ENCODE measurements at regions not wholly inside any gene's neighbourhood (a gene's known extent, or its start where the extent isn't known, plus 50 kb on each side); places are given as distances from the start of the nearest gene placed in this dataset.

DNA sequence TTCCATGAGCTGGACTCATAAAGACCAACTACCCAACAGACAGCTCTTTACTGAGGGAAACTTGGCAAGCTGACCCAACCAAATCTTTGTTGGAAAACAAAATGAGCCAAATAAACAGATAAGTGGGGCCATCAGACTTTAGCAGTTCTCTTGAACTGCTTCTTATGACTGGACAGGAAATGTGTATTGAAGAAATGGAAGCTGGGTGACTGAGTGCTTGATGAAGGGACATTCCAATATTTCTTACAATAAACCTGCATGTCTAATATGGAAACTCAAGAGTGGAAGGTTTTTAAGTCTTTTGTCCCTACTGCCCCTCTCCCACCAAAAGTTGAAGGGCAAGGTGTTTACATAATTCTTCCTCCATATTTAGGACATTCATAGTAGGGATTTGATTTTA, 218.8 kb upstream of the NR4A3 start:
- POLR2A ChIA-PET, result no interaction called here
- CTCF ChIA-PET (ENCODE audit: unreplicated experiment), result no interaction called here
- Histone ChIP-seq H3K4me3 (ENCODE audit: low read depth, low read length, poor library complexity, severe bottlenecking) (no peak overlapping the region), H3K9me2 (ENCODE audit: insufficient read depth, low read length) (no peaks in the 10 kb centered on the region), H3K9me3 (ENCODE audit: low read length) (no peaks in the 10 kb centered on the region), H4K20me1 (ENCODE audit: insufficient read depth, low read length) (no peaks in the 10 kb centered on the region), H3K36me3 (ENCODE audit: insufficient read depth, low read length) (no peaks in the 10 kb centered on the region), H3K79me2 (ENCODE audit: insufficient read depth, low read depth, low read length) (no peaks in the 10 kb centered on the region), H3K4me2 (ENCODE audit: low read length) (no peak overlapping the region), H3K27ac (ENCODE audit: low read depth, low read length, poor library complexity, severe bottlenecking) (no peak overlapping the region), H3K4me1 (ENCODE audit: insufficient read depth, low read length, poor library complexity, severe bottlenecking) (no peaks in the 10 kb centered on the region), H2AFZ (ENCODE audit: low read length) (no peak overlapping the region)
- intact Hi-C loops (cut with micrococcal nuclease; ENCODE audit: unreplicated experiment), result no loop called here
- no peak for DNase-seq (ENCODE audit: low spot score)
- TF ChIP-seq CTCF (conservative IDR thresholded peaks at IDR 0.05; ENCODE audit: low read length), result no peak
- no peak for TF ChIP-seq EZH2phosphoT487 (IDR thresholded peaks at IDR 0.05; ENCODE audit: borderline replicate concordance, low read depth, low read length)
- BruUV-seq (replicated peaks), result no TSS peak

DNA sequence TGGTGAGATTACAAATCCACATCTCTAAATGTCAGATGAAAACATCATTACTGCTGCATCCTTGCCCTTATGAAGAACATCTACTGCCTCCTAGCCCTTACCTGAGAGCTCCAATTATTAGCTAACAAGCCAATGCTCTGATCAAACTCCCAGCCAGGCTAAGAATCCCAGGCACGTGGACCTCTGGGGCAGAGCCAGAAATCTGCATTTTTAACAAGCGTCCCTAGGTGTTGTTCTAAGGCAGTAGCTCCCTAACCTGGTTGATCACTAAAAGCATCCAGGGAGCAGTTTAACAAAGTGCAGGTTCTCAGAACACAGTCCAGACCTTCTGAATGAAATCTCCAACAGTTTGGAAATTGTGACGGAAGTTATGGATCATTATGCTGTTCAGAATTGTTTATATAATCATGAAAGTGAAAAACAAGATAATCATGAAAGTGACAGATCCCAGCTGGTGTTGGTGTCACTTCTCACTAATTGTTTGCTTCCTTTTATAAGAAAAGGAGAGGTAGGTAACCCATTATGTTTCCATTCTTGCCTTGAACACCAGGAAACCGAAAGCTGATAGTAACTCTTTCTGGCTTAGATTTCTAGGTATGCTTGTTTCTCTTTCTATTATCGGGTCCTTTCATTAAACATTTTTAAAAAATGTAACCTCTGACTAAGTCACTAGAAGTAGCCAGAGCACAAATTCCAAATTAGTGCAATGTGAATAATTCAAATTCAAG, 216.5 kb upstream of the NR4A3 start:
- no peaks in the 10 kb centered on the region for H3K4me1 ChIP-seq (ENCODE audit: insufficient read depth, low read length, poor library complexity, severe bottlenecking)
- no peak overlapping the region for H2AFZ ChIP-seq (ENCODE audit: low read length)
- H3K4me3 ChIP-seq (ENCODE audit: low read depth, low read length, poor library complexity, severe bottlenecking), result no peak overlapping the region
- no TSS peak for BruUV-seq (replicated peaks)
- no peaks in the 10 kb centered on the region for H3K9me3 ChIP-seq (ENCODE audit: low read length)
- no peak overlapping the region for H3K4me2 ChIP-seq (ENCODE audit: low read length)
- TF ChIP-seq CTCF (conservative IDR thresholded peaks at IDR 0.05; ENCODE audit: low read length) (no peak), EZH2phosphoT487 (IDR thresholded peaks at IDR 0.05; ENCODE audit: borderline replicate concordance, low read depth, low read length) (no peak)
- intact Hi-C loops (cut with micrococcal nuclease; ENCODE audit: unreplicated experiment), result no loop called here
- POLR2A ChIA-PET, result no interaction called here
- no peaks in the 10 kb centered on the region for H3K79me2 ChIP-seq (ENCODE audit: insufficient read depth, low read depth, low read length)
- DNase-seq (ENCODE audit: low spot score), result no peak
- no peaks in the 10 kb centered on the region for H4K20me1 ChIP-seq (ENCODE audit: insufficient read depth, low read length)
- CTCF ChIA-PET (ENCODE audit: unreplicated experiment), result no interaction called here
- H3K36me3 ChIP-seq (ENCODE audit: insufficient read depth, low read length), result no peaks in the 10 kb centered on the region
- H3K27ac ChIP-seq (ENCODE audit: low read depth, low read length, poor library complexity, severe bottlenecking), result no peak overlapping the region
- H3K9me2 ChIP-seq (ENCODE audit: insufficient read depth, low read length), result no peaks in the 10 kb centered on the region

DNA sequence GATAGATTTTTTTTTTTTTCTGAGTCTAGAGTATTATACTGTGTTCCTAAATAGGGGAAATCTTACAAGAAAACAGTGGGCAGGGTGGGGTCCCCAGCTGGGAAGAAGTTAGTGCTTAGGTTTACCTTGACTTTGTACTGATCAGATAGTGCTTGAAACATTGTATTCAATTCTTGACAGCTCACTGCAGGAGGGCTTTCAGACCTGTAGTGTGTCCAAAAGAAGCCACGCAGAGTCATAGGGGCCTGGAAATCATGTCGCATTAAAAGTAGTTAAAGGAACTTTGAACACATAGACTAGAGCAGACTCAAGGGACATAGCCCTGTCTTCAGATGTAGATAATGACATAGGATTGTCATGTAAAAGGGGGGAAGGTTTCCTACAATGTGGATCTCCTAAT, 215.4 kb upstream of the NR4A3 start:
- ChIA-PET POLR2A (interaction anchor here (0.7 kb wide), 1 partner anchor 29 kb away, joined by 4 read pairs; no protein-coding TSS in a partner anchor), CTCF (ENCODE audit: unreplicated experiment) (no interaction called here)
- no peaks in the 10 kb centered on the region for H3K79me2 ChIP-seq (ENCODE audit: insufficient read depth, low read depth, low read length)
- no peak overlapping the region for H2AFZ ChIP-seq (ENCODE audit: low read length)
- TF ChIP-seq EZH2phosphoT487 (IDR thresholded peaks at IDR 0.05; ENCODE audit: borderline replicate concordance, low read depth, low read length) (no peak), CTCF (conservative IDR thresholded peaks at IDR 0.05; ENCODE audit: low read length) (no peak)
- intact Hi-C loops (cut with micrococcal nuclease; ENCODE audit: unreplicated experiment), result no loop called here
- no peak overlapping the region for H3K27ac ChIP-seq (ENCODE audit: low read depth, low read length, poor library complexity, severe bottlenecking)
- H3K4me2 ChIP-seq (ENCODE audit: low read length), result no peak overlapping the region
- H4K20me1 ChIP-seq (ENCODE audit: insufficient read depth, low read length), result no peaks in the 10 kb centered on the region
- H3K9me3 ChIP-seq (ENCODE audit: low read length), result no peaks in the 10 kb centered on the region
- no peak overlapping the region for H3K4me3 ChIP-seq (ENCODE audit: low read depth, low read length, poor library complexity, severe bottlenecking)
- H3K36me3 ChIP-seq (ENCODE audit: insufficient read depth, low read length), result no peaks in the 10 kb centered on the region
- no TSS peak for BruUV-seq (replicated peaks)
- H3K9me2 ChIP-seq (ENCODE audit: insufficient read depth, low read length), result no peaks in the 10 kb centered on the region
- no peak for DNase-seq (ENCODE audit: low spot score)
- no peaks in the 10 kb centered on the region for H3K4me1 ChIP-seq (ENCODE audit: insufficient read depth, low read length, poor library complexity, severe bottlenecking)
